ENCODE measurements at regions not wholly inside any gene's neighbourhood (a gene's known extent, or its start where the extent isn't known, plus 50 kb on each side); places are given as distances from the start of the nearest gene placed in this dataset.
A peak's percentile ranks its signal among the peaks of the same experiment; 100 is the strongest.

DNA sequence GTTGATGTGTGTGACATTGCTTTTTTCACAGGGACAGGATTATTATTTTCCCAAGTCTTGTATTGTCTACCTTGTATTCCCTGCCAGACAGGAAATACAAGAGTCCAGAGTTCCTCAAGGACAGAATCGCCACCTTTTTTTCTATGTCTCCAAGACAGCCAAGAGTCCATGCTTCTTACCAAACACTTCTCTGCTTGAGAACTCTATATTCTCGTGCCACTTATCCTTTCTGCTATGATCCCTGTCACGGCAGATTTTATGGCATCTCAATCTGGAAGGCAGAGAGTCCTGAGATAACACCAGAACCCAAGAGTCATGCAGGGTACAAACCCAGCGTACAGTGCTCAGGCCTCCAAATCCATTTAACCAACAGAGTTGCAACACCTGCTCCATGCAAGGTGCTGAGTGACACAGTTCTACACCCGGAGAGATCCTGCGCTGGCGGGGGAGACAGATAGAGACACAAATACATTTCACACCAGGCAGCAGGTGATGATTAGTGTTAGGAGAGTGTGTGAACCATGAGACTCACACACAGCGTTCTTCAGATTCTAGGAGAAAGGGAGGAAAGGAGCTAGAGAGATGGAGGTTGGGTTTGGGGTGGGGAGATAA is 107.6 kb downstream of the NAV1 start:
- H3K36me3 ChIP-seq: no peaks in the 10 kb centered on the region
- no peak for DNase-seq
- no peak overlapping the region for H3K27ac ChIP-seq
- H3K4me1 ChIP-seq: no peaks in the 10 kb centered on the region
- intact Hi-C loops (cut with DNase I; ENCODE audit: low total_unique reads): no loop called here
- no peaks in the 10 kb centered on the region for H3K9me3 ChIP-seq
- H3K4me3 ChIP-seq: no peak overlapping the region
- H3K27me3 ChIP-seq: no peaks in the 10 kb centered on the region
- TF ChIP-seq POLR2A (IDR thresholded peaks at IDR 0.05): no peak
- TF ChIP-seq, protein P1, sequence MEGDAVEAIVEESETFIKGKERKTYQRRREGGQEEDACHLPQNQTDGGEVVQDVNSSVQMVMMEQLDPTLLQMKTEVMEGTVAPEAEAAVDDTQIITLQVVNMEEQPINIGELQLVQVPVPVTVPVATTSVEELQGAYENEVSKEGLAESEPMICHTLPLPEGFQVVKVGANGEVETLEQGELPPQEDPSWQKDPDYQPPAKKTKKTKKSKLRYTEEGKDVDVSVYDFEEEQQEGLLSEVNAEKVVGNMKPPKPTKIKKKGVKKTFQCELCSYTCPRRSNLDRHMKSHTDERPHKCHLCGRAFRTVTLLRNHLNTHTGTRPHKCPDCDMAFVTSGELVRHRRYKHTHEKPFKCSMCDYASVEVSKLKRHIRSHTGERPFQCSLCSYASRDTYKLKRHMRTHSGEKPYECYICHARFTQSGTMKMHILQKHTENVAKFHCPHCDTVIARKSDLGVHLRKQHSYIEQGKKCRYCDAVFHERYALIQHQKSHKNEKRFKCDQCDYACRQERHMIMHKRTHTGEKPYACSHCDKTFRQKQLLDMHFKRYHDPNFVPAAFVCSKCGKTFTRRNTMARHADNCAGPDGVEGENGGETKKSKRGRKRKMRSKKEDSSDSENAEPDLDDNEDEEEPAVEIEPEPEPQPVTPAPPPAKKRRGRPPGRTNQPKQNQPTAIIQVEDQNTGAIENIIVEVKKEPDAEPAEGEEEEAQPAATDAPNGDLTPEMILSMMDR (IDR thresholded peaks at IDR 0.05): no peak

DNA sequence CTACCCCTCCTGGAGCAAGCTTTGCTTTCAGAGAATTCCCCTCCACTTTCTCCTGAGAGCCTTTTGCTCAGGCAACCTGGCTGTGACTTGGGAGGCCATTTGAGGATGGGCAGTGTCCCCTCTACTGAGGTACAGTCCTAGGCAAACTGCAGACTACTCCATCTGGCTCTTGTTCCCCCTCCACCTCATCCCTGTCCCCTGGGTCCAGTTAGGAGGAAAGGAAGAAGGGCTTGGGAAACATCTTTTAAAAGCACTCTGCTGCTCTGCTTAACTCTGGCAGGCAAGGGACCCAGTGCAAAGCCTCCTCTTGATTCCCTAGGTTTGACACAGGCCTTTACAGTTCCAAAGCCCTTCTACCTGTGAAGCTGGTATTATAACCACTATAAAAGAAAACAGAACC is 108.2 kb downstream of the NAV1 start:
- TF ChIP-seq, protein P1 (IDR thresholded peaks at IDR 0.05): no peak
- TF ChIP-seq POLR2A (IDR thresholded peaks at IDR 0.05): no peak
- Histone ChIP-seq H3K27me3 (no peaks in the 10 kb centered on the region), H3K36me3 (no peaks in the 10 kb centered on the region), H3K9me3 (no peaks in the 10 kb centered on the region), H3K27ac (peak overlapping the region in 1 of 2 donors; percentile 74), H3K4me3 (no peak overlapping the region), H3K4me1 (no peaks in the 10 kb centered on the region)
- DNase-seq: no peak
- intact Hi-C loops (cut with DNase I; ENCODE audit: low total_unique reads): no loop called here

DNA sequence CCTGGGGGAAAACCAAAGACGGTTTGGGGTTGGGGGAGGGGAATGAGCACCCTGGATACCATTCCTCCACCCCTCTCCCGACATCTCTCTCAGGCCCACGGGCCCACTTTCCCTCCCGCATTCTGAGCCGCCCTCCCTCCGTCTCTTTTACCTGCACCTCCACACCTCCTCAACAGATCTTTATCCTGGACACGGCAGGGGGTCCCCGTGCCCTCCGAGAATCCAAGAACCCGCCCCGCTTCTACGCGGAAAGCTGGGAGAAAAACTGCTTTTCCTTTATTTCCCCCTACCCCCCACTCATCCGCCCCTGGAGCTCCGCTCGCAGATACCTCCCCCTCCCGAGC is 108.8 kb downstream of the NAV1 start:
- intact Hi-C loops (cut with DNase I; ENCODE audit: low total_unique reads): no loop called here
- no peaks in the 10 kb centered on the region for H3K27me3 ChIP-seq
- no peak for DNase-seq
- no peaks in the 10 kb centered on the region for H3K9me3 ChIP-seq
- H3K27ac ChIP-seq: peak overlapping the region; percentile 74 to 82
- no peak for TF ChIP-seq POLR2A (IDR thresholded peaks at IDR 0.05)
- TF ChIP-seq, protein P1 (IDR thresholded peaks at IDR 0.05): no peak
- H3K4me1 ChIP-seq: no peaks in the 10 kb centered on the region
- H3K36me3 ChIP-seq: no peaks in the 10 kb centered on the region
- peak overlapping the region; percentile 43 to 51 for H3K4me3 ChIP-seq

GRCh38 chr1:201648066-201648906 is 109.4 kb downstream of the NAV1 start:
- TF ChIP-seq, protein P1 (IDR thresholded peaks at IDR 0.05): no peak
- TF ChIP-seq POLR2A (IDR thresholded peaks at IDR 0.05): peak in 1 of 2 donors; percentile 18
- DNase-seq: peak; percentile 53 to 56
- intact Hi-C loops (cut with DNase I; ENCODE audit: low total_unique reads): no loop called here
- Histone ChIP-seq H3K4me1 (no peaks in the 10 kb centered on the region), H3K27ac (peak overlapping the region; percentile 74 to 82), H3K36me3 (no peaks in the 10 kb centered on the region), H3K27me3 (no peaks in the 10 kb centered on the region), H3K4me3 (peak overlapping the region; percentile 43 to 51), H3K9me3 (no peaks in the 10 kb centered on the region)
